HCT116 (cell line): ENCODE measurements at regions not wholly inside any gene's neighbourhood (a gene's known extent, or its start where the extent isn't known, plus 50 kb on each side); places are given as distances from the start of the nearest gene placed in this dataset.

ENCODE experiments used
- POLR2AphosphoS5 ChIP-seq: IDR thresholded peaks from 2 replicates; pipeline ENCODE4 v1.6.1; 2011; ENCODE audit warnings: mild to moderate bottlenecking, low read depth, low read length, moderate library complexity
- SP1 ChIP-seq: IDR thresholded peaks from 2 replicates; pipeline ENCODE4 v1.6.1; 2012; ENCODE audit warnings: low read depth
- TCF7L2 ChIP-seq: IDR thresholded peaks from 2 replicates; pipeline ENCODE4 v1.7.0; 2011; ENCODE audit warnings: borderline replicate concordance, inconsistent platforms; ENCODE audit not compliant: insufficient read depth, insufficient read length; ENCODE audit errors: extremely low read depth
- TF ChIP-seq, protein P1 (sequence below), 3 experiments: fragments of 200-600 bp in 1 of 3; sonication (generic) in 1 of 3; IDR thresholded peaks in 2 of 3; conservative IDR thresholded peaks in 1 of 3; 2 replicates each; pipeline ENCODE4 v1.5.1; 2012 to 2017; ENCODE audit warnings: low read depth in 2 of 3, low read length in 2 of 3, antibody characterized with exemption in 1 of 3, borderline replicate concordance in 1 of 3, control low read depth in 1 of 3, mild to moderate bottlenecking in 1 of 3, mixed read lengths in 1 of 3, mixed run types in 1 of 3, moderate library complexity in 1 of 3; ENCODE audit not compliant: insufficient read depth in 1 of 3
- TF ChIP-seq, protein P2 (sequence below): IDR thresholded peaks from 2 replicates; pipeline ENCODE4 v1.6.1; 2012

DNA sequence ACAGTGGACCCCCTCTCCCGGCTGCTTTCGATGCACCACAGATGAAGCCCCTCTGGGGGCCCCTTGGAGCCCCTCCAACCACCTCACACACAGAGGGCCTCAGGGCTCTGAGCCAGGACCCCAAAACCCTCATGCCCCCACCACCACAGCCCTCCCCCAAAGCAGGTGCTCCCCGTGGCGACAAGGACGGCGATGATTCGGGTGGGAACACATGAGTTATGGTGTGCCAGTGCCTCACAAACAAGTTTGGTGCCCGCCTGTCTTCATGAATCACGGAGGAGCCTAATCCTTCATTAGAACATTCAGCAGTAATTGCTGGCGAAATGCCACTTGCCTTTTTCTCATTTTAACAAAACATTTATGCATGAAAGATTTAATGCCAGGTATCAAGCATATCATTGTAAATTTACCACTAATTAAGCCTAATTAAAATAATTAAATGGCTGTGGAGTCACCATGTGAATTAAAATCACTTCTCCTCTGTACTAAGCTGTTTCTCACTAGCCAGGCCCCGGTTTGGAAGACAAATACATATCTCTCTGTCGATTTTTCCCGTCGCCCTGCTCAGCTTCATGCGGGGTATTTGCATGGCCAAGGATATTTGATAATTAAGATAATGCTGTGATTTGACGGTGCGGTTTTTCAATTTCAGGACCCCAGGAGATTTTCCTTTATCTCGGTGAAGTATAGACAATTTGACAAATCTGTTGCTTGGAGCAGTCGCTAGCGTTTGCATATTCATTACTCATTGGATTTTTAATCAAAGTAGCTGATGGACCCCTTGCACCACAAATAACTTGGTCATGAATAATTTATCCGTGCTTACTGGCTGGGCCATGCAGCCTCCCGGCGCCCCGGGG is 157.0 kb downstream of the TLE3 start:
- TF ChIP-seq, protein P1, sequence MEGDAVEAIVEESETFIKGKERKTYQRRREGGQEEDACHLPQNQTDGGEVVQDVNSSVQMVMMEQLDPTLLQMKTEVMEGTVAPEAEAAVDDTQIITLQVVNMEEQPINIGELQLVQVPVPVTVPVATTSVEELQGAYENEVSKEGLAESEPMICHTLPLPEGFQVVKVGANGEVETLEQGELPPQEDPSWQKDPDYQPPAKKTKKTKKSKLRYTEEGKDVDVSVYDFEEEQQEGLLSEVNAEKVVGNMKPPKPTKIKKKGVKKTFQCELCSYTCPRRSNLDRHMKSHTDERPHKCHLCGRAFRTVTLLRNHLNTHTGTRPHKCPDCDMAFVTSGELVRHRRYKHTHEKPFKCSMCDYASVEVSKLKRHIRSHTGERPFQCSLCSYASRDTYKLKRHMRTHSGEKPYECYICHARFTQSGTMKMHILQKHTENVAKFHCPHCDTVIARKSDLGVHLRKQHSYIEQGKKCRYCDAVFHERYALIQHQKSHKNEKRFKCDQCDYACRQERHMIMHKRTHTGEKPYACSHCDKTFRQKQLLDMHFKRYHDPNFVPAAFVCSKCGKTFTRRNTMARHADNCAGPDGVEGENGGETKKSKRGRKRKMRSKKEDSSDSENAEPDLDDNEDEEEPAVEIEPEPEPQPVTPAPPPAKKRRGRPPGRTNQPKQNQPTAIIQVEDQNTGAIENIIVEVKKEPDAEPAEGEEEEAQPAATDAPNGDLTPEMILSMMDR (IDR thresholded peaks at IDR 0.05 in 2 of 3, conservative IDR thresholded peaks at IDR 0.05 in 1 of 3; ENCODE audit: borderline replicate concordance in 1 of 3, insufficient read depth in 1 of 3, low read depth in 2 of 3, low read length in 2 of 3): no peak
- TF ChIP-seq SP1: no peak
- no peak for TF ChIP-seq TCF7L2
- no peak for TF ChIP-seq POLR2AphosphoS5
- TF ChIP-seq, protein P2, sequence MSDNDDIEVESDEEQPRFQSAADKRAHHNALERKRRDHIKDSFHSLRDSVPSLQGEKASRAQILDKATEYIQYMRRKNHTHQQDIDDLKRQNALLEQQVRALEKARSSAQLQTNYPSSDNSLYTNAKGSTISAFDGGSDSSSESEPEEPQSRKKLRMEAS: no peak
